OCI-LY1 (cell line): ENCODE measurements at regions not wholly inside any gene's neighbourhood (a gene's known extent, or its start where the extent isn't known, plus 50 kb on each side); places are given as distances from the start of the nearest gene placed in this dataset.

Experiments used
- H2AFZ ChIP-seq: fragments of 200-600 bp; sonication (generic), shearing (Covaris generic); 2 replicates; pipeline ENCODE4 v1.6.0; 2014; ENCODE audit warnings: antibody characterized with exemption, mild to moderate bottlenecking, low read length
- H3F3A ChIP-seq: fragments of 200-600 bp; sonication (generic), shearing (Covaris generic); 2 replicates; pipeline ENCODE4 v1.6.0; 2014; ENCODE audit warnings: mild to moderate bottlenecking, antibody characterized with exemption, low read length, moderate library complexity; ENCODE audit not compliant: insufficient read depth
- H3K27ac ChIP-seq: fragments of 200-600 bp; sonication (generic); 2 replicates; pipeline ENCODE4 v1.5.1; 2014; ENCODE audit warnings: low read length, mixed run types, mild to moderate bottlenecking, low read depth; ENCODE audit not compliant: poor library complexity, severe bottlenecking
- H3K27me3 ChIP-seq: fragments of 200-600 bp; sonication (generic); 2 replicates; pipeline ENCODE4 v1.6.0; 2014; ENCODE audit warnings: antibody characterized with exemption, mild to moderate bottlenecking, low read length, moderate library complexity; ENCODE audit not compliant: insufficient read depth
- H3K36me3 ChIP-seq: fragments of 200-600 bp; sonication (generic); 2 replicates; pipeline ENCODE4 v1.6.1; 2014; ENCODE audit warnings: mild to moderate bottlenecking, antibody characterized with exemption, low read length, moderate library complexity, mixed read lengths; ENCODE audit not compliant: insufficient read depth
- H3K4me1 ChIP-seq: fragments of 200-600 bp; sonication (generic); 2 replicates; pipeline ENCODE4 v1.5.1; 2014; ENCODE audit warnings: mild to moderate bottlenecking, low read length, moderate library complexity; ENCODE audit not compliant: insufficient read depth, severe bottlenecking
- H3K4me2 ChIP-seq: fragments of 200-600 bp; sonication (generic), shearing (Covaris generic); 2 replicates; pipeline ENCODE4 v1.6.1; 2014; ENCODE audit warnings: low read length
- H3K4me3 ChIP-seq: fragments of 200-600 bp; sonication (generic); 2 replicates; pipeline ENCODE4 v1.5.1; 2014; ENCODE audit warnings: low read length, low read depth, mild to moderate bottlenecking, mixed read lengths; ENCODE audit not compliant: poor library complexity, severe bottlenecking
- H3K79me2 ChIP-seq: fragments of 200-600 bp; shearing (Covaris generic); 2 replicates; pipeline ENCODE4 v1.6.1; 2016; ENCODE audit warnings: mixed run types, low read length, mixed read lengths; ENCODE audit not compliant: insufficient read depth
- H3K9ac ChIP-seq: fragments of 200-600 bp; sonication (generic), shearing (Covaris generic); 2 replicates; pipeline ENCODE4 v1.6.1; 2014; ENCODE audit warnings: mild to moderate bottlenecking, low read length, mixed read lengths
- H3K9me2 ChIP-seq: fragments of 200-600 bp; sonication (generic), shearing (Covaris generic); 2 replicates; pipeline ENCODE4 v1.6.1; 2014; ENCODE audit warnings: low read depth, mild to moderate bottlenecking, low read length, mixed read lengths
- H3K9me3 ChIP-seq: fragments of 200-600 bp; shearing (Covaris generic); 2 replicates; pipeline ENCODE4 v1.6.1; 2014; ENCODE audit warnings: low read length, mixed read lengths
- H4K20me1 ChIP-seq: fragments of 200-600 bp; sonication (generic), shearing (Covaris generic); 2 replicates; pipeline ENCODE4 v1.6.0; 2016; ENCODE audit warnings: mild to moderate bottlenecking, low read length; ENCODE audit not compliant: insufficient read depth
- EZH2 ChIP-seq: fragments of 200-600 bp; sonication (generic), shearing (Covaris generic); IDR thresholded peaks from 2 replicates; pipeline ENCODE4 v1.8.0; 2017; ENCODE audit warnings: borderline replicate concordance, mixed run types, mild to moderate bottlenecking, antibody characterized with exemption, low read length, moderate library complexity, mixed read lengths
- TF ChIP-seq, protein P1 (sequence below): fragments of 200-600 bp; sonication (generic), shearing (Covaris generic); IDR thresholded peaks from 2 replicates; pipeline ENCODE4 v1.5.1; 2017; ENCODE audit warnings: mild to moderate bottlenecking, antibody characterized with exemption, low read length, moderate library complexity, mixed read lengths

DNA sequence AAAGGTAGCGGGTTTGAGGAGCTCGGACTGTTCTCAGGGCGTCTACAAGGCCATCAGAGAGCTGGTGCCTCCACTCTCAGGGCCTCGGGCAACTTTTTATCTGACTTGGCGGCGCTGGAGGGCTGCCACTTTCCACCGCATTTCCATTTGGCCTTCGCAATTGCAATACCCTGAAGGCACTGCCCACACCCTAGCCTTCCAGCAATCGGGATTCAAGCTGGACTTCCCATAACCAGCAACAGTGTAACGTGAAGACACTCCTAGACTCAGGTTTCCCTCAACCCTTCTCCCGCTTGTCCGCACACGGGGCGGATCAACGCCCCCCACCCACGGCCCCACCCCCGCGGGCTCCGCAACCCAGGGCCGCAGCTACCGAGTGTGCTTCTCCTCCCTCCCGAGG is 50.2 kb upstream of the BCOR start:
- Histone ChIP-seq H3K27me3 (no peaks in the 10 kb centered on the region), H3K79me2 (no peaks in the 10 kb centered on the region), H3K4me1 (peaks cover 47% of the 10 kb centered on the region), H3K36me3 (no peaks in the 10 kb centered on the region), H3K4me2 (no peak overlapping the region), H3K9ac (no peak overlapping the region), H3K9me3 (no peaks in the 10 kb centered on the region), H2AFZ (no peak overlapping the region), H3F3A (no peaks in the 10 kb centered on the region), H3K27ac (peak overlapping the region; percentile 73), H3K9me2 (no peaks in the 10 kb centered on the region), H3K4me3 (no peak overlapping the region), H4K20me1 (no peaks in the 10 kb centered on the region)
- no peak for TF ChIP-seq EZH2
- TF ChIP-seq, protein P1, sequence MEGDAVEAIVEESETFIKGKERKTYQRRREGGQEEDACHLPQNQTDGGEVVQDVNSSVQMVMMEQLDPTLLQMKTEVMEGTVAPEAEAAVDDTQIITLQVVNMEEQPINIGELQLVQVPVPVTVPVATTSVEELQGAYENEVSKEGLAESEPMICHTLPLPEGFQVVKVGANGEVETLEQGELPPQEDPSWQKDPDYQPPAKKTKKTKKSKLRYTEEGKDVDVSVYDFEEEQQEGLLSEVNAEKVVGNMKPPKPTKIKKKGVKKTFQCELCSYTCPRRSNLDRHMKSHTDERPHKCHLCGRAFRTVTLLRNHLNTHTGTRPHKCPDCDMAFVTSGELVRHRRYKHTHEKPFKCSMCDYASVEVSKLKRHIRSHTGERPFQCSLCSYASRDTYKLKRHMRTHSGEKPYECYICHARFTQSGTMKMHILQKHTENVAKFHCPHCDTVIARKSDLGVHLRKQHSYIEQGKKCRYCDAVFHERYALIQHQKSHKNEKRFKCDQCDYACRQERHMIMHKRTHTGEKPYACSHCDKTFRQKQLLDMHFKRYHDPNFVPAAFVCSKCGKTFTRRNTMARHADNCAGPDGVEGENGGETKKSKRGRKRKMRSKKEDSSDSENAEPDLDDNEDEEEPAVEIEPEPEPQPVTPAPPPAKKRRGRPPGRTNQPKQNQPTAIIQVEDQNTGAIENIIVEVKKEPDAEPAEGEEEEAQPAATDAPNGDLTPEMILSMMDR, result no peak
